ENCODE measurements at regions not wholly inside any gene's neighbourhood (a gene's known extent, or its start where the extent isn't known, plus 50 kb on each side); places are given as distances from the start of the nearest gene placed in this dataset.

DNA sequence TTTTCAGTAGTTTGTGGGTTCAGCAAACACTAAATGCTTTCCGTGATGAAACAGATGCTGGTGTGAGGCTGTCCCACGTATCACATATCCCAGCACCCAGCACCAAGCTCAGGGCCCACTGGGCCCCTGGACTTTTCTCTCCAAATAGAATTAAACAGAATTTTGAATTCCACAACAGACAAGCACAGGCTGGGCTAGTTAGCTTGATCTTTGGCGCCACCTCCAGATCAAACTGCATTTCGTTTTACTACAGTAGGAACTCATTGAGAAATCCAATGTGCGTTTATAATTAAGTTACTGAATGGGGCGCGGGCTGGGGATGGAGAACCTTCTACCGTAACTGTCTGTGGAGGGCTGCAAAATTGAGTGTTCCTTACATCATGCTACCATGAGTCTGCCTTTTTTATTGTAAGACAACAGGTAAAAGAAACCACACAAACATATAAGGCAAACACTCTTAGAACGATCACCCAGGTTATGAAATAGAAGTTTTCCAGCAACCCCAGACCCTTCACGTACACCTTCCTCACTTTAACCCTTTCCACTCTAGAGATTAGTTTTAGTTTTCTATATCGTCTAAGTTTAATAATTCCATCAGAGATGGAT lies 107.8 kb downstream of the ZFP64 start:
- H3K79me2 ChIP-seq (ENCODE audit: control insufficient read depth, insufficient read depth, low read length, poor library complexity), result no peaks in the 10 kb centered on the region
- no peaks in the 10 kb centered on the region for H3K4me1 ChIP-seq (ENCODE audit: control insufficient read depth in 1 of 2, insufficient read depth in 2 of 2, low read length in 2 of 2)
- H3K18ac ChIP-seq (ENCODE audit: low read length), result no peak overlapping the region
- H3K36me3 ChIP-seq (ENCODE audit: control insufficient read depth in 1 of 2, insufficient read depth in 2 of 2, low read length in 2 of 2), result peaks cover 0 to 5% of the 10 kb centered on the region in 2 experiments
- H4K91ac ChIP-seq (ENCODE audit: low read depth, low read length), result no peak overlapping the region
- no peak overlapping the region for H3K23ac ChIP-seq (ENCODE audit: low read length)
- H3K14ac ChIP-seq (ENCODE audit: low read length), result no peak overlapping the region
- no peak overlapping the region for H4K12ac ChIP-seq (ENCODE audit: low read depth, low read length)
- no peak overlapping the region for H3K27ac ChIP-seq (ENCODE audit: low read depth, low read length)
- H3K4me3 ChIP-seq (ENCODE audit: low read depth, low read length), result no peak overlapping the region
- H3K4me2 ChIP-seq (ENCODE audit: low read length), result no peak overlapping the region
- no peak overlapping the region for H2AFZ ChIP-seq (ENCODE audit: insufficient read depth, low read length, poor library complexity)
- H2BK120ac ChIP-seq (ENCODE audit: insufficient read depth, low read length, poor library complexity), result no peak overlapping the region
- H3K27me3 ChIP-seq (ENCODE audit: insufficient read depth, low read length), result no peaks in the 10 kb centered on the region
- peak; percentile 48 to 73 for DNase-seq
- WGBS (ENCODE audit: extremely low coverage, insufficient coverage, insufficient read length), result no CpG with 5 or more reads among the region's 11 CpGs
- peaks cover 8% of the 10 kb centered on the region for H3K9me3 ChIP-seq (ENCODE audit: insufficient read depth, low read depth, low read length)
- H2BK5ac ChIP-seq (ENCODE audit: low read depth, low read length, poor library complexity), result no peak overlapping the region
- H2BK12ac ChIP-seq (ENCODE audit: low read length), result no peak overlapping the region
- no peak overlapping the region for H2AK5ac ChIP-seq (ENCODE audit: low read length)
- no peaks in the 10 kb centered on the region for H3K79me1 ChIP-seq (ENCODE audit: low read length)
- H3K9ac ChIP-seq (ENCODE audit: low read length), result no peak overlapping the region
- no peak overlapping the region for H3K4ac ChIP-seq (ENCODE audit: low read depth, low read length)
- no peak overlapping the region for H4K8ac ChIP-seq (ENCODE audit: low read depth, low read length)

DNA sequence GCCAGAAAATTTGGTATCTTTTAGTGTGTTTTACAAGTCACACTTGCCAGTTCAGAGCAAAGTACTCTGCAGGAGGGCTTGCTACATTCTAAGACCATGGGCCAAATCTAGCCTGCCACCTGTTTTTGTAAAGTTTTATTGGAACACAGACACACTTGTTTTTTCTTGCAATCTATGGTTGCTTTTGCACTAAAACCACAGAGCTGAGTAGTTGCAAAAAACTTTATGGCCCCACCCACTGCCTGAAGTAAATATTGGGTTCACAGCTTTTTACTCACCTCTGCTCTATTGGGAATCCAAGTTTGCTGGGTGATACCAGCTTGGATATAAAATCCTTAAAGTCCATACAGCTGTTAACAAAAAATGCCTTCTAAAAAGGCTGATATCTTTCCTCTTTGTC lies 109.0 kb downstream of the ZFP64 start:
- Histone ChIP-seq H2AK5ac (ENCODE audit: low read length) (no peak overlapping the region), H2AFZ (ENCODE audit: insufficient read depth, low read length, poor library complexity) (no peak overlapping the region), H3K14ac (ENCODE audit: low read length) (no peak overlapping the region), H2BK12ac (ENCODE audit: low read length) (no peak overlapping the region), H3K36me3 (ENCODE audit: control insufficient read depth in 1 of 2, insufficient read depth in 2 of 2, low read length in 2 of 2) (peaks cover 0 to 2% of the 10 kb centered on the region in 2 experiments), H4K8ac (ENCODE audit: low read depth, low read length) (no peak overlapping the region), H3K79me2 (ENCODE audit: control insufficient read depth, insufficient read depth, low read length, poor library complexity) (no peaks in the 10 kb centered on the region), H3K4me3 (ENCODE audit: low read depth, low read length) (no peak overlapping the region), H3K9ac (ENCODE audit: low read length) (no peak overlapping the region), H3K4me1 (ENCODE audit: control insufficient read depth in 1 of 2, insufficient read depth in 2 of 2, low read length in 2 of 2) (no peaks in the 10 kb centered on the region), H3K27me3 (ENCODE audit: insufficient read depth, low read length) (no peaks in the 10 kb centered on the region), H2BK120ac (ENCODE audit: insufficient read depth, low read length, poor library complexity) (no peak overlapping the region), H4K12ac (ENCODE audit: low read depth, low read length) (no peak overlapping the region), H2BK5ac (ENCODE audit: low read depth, low read length, poor library complexity) (no peak overlapping the region), H3K4ac (ENCODE audit: low read depth, low read length) (no peak overlapping the region), H3K79me1 (ENCODE audit: low read length) (no peaks in the 10 kb centered on the region), H3K9me3 (ENCODE audit: insufficient read depth, low read depth, low read length) (peaks cover 5% of the 10 kb centered on the region), H4K91ac (ENCODE audit: low read depth, low read length) (no peak overlapping the region), H3K23ac (ENCODE audit: low read length) (no peak overlapping the region), H3K4me2 (ENCODE audit: low read length) (no peak overlapping the region), H3K18ac (ENCODE audit: low read length) (no peak overlapping the region), H3K27ac (ENCODE audit: low read depth, low read length) (no peak overlapping the region)
- no peak for DNase-seq

DNA sequence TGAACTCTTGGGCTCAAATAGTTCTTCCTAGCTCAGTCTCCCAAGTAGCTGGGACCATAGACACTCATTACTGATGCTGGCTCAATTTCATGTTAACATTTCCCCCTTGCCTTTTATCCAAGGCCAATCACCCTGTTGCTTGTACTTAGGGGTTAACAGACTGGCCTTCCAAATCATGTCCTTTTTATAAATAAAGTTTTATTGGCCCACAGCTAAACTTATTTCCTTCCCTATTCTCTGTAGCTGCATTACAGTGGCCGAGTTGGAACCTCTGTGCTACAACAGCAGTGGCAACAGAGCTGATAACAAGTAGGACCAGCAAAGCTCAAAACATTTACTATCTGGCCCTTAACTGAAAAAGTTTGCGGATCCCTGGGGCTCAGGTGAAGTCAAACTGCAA lies 109.8 kb downstream of the ZFP64 start:
- Histone ChIP-seq H3K18ac (ENCODE audit: low read length) (no peak overlapping the region), H3K27me3 (ENCODE audit: insufficient read depth, low read length) (no peaks in the 10 kb centered on the region), H2AFZ (ENCODE audit: insufficient read depth, low read length, poor library complexity) (no peak overlapping the region), H3K9ac (ENCODE audit: low read length) (no peak overlapping the region), H3K9me3 (ENCODE audit: insufficient read depth, low read depth, low read length) (peaks cover 3% of the 10 kb centered on the region), H3K79me2 (ENCODE audit: control insufficient read depth, insufficient read depth, low read length, poor library complexity) (no peaks in the 10 kb centered on the region), H4K8ac (ENCODE audit: low read depth, low read length) (no peak overlapping the region), H4K12ac (ENCODE audit: low read depth, low read length) (no peak overlapping the region), H3K4me1 (ENCODE audit: control insufficient read depth in 1 of 2, insufficient read depth in 2 of 2, low read length in 2 of 2) (no peaks in the 10 kb centered on the region), H2BK5ac (ENCODE audit: low read depth, low read length, poor library complexity) (no peak overlapping the region), H3K4ac (ENCODE audit: low read depth, low read length) (no peak overlapping the region), H3K36me3 (ENCODE audit: control insufficient read depth in 1 of 2, insufficient read depth in 2 of 2, low read length in 2 of 2) (peaks cover 0 to 2% of the 10 kb centered on the region in 2 experiments), H2BK120ac (ENCODE audit: insufficient read depth, low read length, poor library complexity) (no peak overlapping the region), H3K27ac (ENCODE audit: low read depth, low read length) (no peak overlapping the region), H2AK5ac (ENCODE audit: low read length) (no peak overlapping the region), H3K4me2 (ENCODE audit: low read length) (no peak overlapping the region), H3K23ac (ENCODE audit: low read length) (no peak overlapping the region), H2BK12ac (ENCODE audit: low read length) (no peak overlapping the region), H3K79me1 (ENCODE audit: low read length) (no peaks in the 10 kb centered on the region), H3K4me3 (ENCODE audit: low read depth, low read length) (no peak overlapping the region), H4K91ac (ENCODE audit: low read depth, low read length) (no peak overlapping the region), H3K14ac (ENCODE audit: low read length) (no peak overlapping the region)
- DNase-seq, result no peak
- WGBS (ENCODE audit: extremely low coverage, insufficient coverage, insufficient read length), result no CpG with 5 or more reads among the region's 2 CpGs

DNA sequence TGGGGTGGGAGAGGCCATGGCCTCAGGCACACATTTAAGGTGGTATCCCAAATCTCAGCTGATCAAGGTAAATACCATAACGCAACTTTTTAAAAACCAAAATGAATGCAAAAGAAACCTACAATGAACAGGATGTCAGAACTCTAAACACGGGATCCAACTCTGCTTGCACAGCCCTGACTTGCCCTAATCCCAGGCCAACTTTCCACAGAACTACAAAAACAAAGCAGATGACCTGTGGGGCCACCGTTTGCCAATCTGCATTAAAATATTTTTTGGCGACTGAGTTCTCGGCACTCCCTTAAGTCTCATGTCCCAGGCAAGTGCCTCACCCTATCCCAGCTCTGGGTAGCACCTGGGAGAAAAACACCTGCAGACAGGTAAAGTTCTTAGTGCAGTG lies 110.5 kb downstream of the ZFP64 start:
- WGBS (ENCODE audit: extremely low coverage, insufficient coverage, insufficient read length), result no CpG with 5 or more reads among the region's 5 CpGs
- Histone ChIP-seq H3K36me3 (ENCODE audit: control insufficient read depth in 1 of 2, insufficient read depth in 2 of 2, low read length in 2 of 2) (peaks cover 0 to 2% of the 10 kb centered on the region in 2 experiments), H2BK5ac (ENCODE audit: low read depth, low read length, poor library complexity) (no peak overlapping the region), H3K4me2 (ENCODE audit: low read length) (no peak overlapping the region), H3K4ac (ENCODE audit: low read depth, low read length) (no peak overlapping the region), H2BK12ac (ENCODE audit: low read length) (no peak overlapping the region), H3K27me3 (ENCODE audit: insufficient read depth, low read length) (no peaks in the 10 kb centered on the region), H2BK120ac (ENCODE audit: insufficient read depth, low read length, poor library complexity) (no peak overlapping the region), H2AFZ (ENCODE audit: insufficient read depth, low read length, poor library complexity) (no peak overlapping the region), H3K14ac (ENCODE audit: low read length) (no peak overlapping the region), H3K23ac (ENCODE audit: low read length) (no peak overlapping the region), H4K8ac (ENCODE audit: low read depth, low read length) (no peak overlapping the region), H3K18ac (ENCODE audit: low read length) (no peak overlapping the region), H3K79me2 (ENCODE audit: control insufficient read depth, insufficient read depth, low read length, poor library complexity) (no peaks in the 10 kb centered on the region), H3K4me3 (ENCODE audit: low read depth, low read length) (no peak overlapping the region), H3K79me1 (ENCODE audit: low read length) (no peaks in the 10 kb centered on the region), H4K12ac (ENCODE audit: low read depth, low read length) (no peak overlapping the region), H3K27ac (ENCODE audit: low read depth, low read length) (no peak overlapping the region), H3K9me3 (ENCODE audit: insufficient read depth, low read depth, low read length) (peaks cover 3% of the 10 kb centered on the region), H3K9ac (ENCODE audit: low read length) (no peak overlapping the region), H3K4me1 (ENCODE audit: control insufficient read depth in 1 of 2, insufficient read depth in 2 of 2, low read length in 2 of 2) (no peaks in the 10 kb centered on the region), H2AK5ac (ENCODE audit: low read length) (no peak overlapping the region), H4K91ac (ENCODE audit: low read depth, low read length) (no peak overlapping the region)
- DNase-seq, result no peak

Data from trophoblast cell (in vitro differentiated cells and primary cell).